OCI-LY7 (cell line): ENCODE measurements at regions not wholly inside any gene's neighbourhood (a gene's known extent, or its start where the extent isn't known, plus 50 kb on each side); places are given as distances from the start of the nearest gene placed in this dataset. TPM values are rescaled to one million over a fixed set of nuclear protein-coding genes. Genes with fewer than 3 reads are reported as not detected.
A peak's percentile ranks its signal among the peaks of the same experiment; 100 is the strongest.

Source experiments
- BruUV-seq: library from RNA; stranded (reverse); fragments of 400-500 nt; replicated peaks from 2 replicates; lab custom pipeline; 2021; lab: Mats Ljungman, UMichigan
- CTCF ChIA-PET: fragments of 300-600 bp; sonication (Branson Sonifier 250); formaldehyde crosslinking; loops from one replicate; lab custom pipeline; 2022; ENCODE audit warnings: antibody characterized with exemption; ENCODE audit not compliant: unreplicated experiment; lab: Charles Lee
- POLR2A ChIA-PET: fragments of 300-600 bp; sonication (Branson Sonifier 250); formaldehyde crosslinking; loops from one replicate; lab custom pipeline; 2022; ENCODE audit warnings: antibody characterized with exemption; lab: Charles Lee
- DNase-seq: peaks from one replicate; pipeline ENCODE4 v3.0.0-alpha.2; 2015; ENCODE audit warnings: low spot score
- H2AFZ ChIP-seq: fragments of 200-600 bp; sonication (generic), shearing (Covaris generic); 2 replicates; pipeline ENCODE4 v1.6.1; 2014; ENCODE audit warnings: mild to moderate bottlenecking, antibody characterized with exemption, low read length, moderate library complexity
- H3K27ac ChIP-seq: fragments of 200-600 bp; sonication (generic); 2 replicates; pipeline ENCODE4 v1.5.1; 2014; ENCODE audit warnings: mixed run types, low read depth, mild to moderate bottlenecking, moderate library complexity, low read length, inconsistent platforms; ENCODE audit not compliant: poor library complexity, severe bottlenecking
- H3K36me3 ChIP-seq: fragments of 200-600 bp; sonication (generic); 2 replicates; pipeline ENCODE4 v1.6.1; 2014; ENCODE audit warnings: mild to moderate bottlenecking, antibody characterized with exemption, low read length, moderate library complexity, mixed read lengths; ENCODE audit not compliant: insufficient read depth
- H3K4me1 ChIP-seq: fragments of 200-600 bp; sonication (generic); 2 replicates; pipeline ENCODE4 v1.5.1; 2014; ENCODE audit warnings: mild to moderate bottlenecking, low read length; ENCODE audit not compliant: insufficient read depth, poor library complexity, severe bottlenecking
- H3K4me2 ChIP-seq: fragments of 200-600 bp; sonication (generic); 2 replicates; pipeline ENCODE4 v1.6.1; 2014; ENCODE audit warnings: mild to moderate bottlenecking, low read length
- H3K4me3 ChIP-seq: fragments of 200-600 bp; sonication (generic); 2 replicates; pipeline ENCODE4 v1.5.1; 2014; ENCODE audit warnings: mild to moderate bottlenecking, low read depth, low read length; ENCODE audit not compliant: poor library complexity, severe bottlenecking
- H3K79me2 ChIP-seq: fragments of 200-600 bp; sonication (generic); 2 replicates; pipeline ENCODE4 v1.6.1; 2016; ENCODE audit warnings: low read depth, mild to moderate bottlenecking, low read length, moderate library complexity, mixed read lengths; ENCODE audit not compliant: insufficient read depth
- H3K9me2 ChIP-seq: fragments of 200-600 bp; sonication (generic); 2 replicates; pipeline ENCODE4 v1.6.1; 2016; ENCODE audit warnings: mild to moderate bottlenecking, low read length, mixed read lengths; ENCODE audit not compliant: insufficient read depth
- H3K9me3 ChIP-seq: fragments of 200-600 bp; sonication (generic); 2 replicates; pipeline ENCODE4 v1.6.1; 2014; ENCODE audit warnings: mild to moderate bottlenecking, mixed run types, low read length, mixed read lengths
- H4K20me1 ChIP-seq: fragments of 200-600 bp; sonication (generic); 2 replicates; pipeline ENCODE4 v1.6.1; 2014; ENCODE audit warnings: mild to moderate bottlenecking, antibody characterized with exemption, low read length, moderate library complexity, mixed read lengths; ENCODE audit not compliant: insufficient read depth
- EZH2phosphoT487 ChIP-seq: fragments of 200-600 bp; sonication (generic); IDR thresholded peaks from 2 replicates; pipeline ENCODE4 v1.6.1; 2018; ENCODE audit warnings: low read depth, borderline replicate concordance, mild to moderate bottlenecking, mixed run types, antibody characterized with exemption, low read length, moderate library complexity, mixed read lengths
- intact Hi-C: fragments of 100-400 bp; cut with micrococcal nuclease; formaldehyde crosslinking; loops from one replicate; pipeline ENCODE4 v1.10.0; 2022; ENCODE audit not compliant: unreplicated experiment
- microRNA-seq: library from miRNA; unstranded; fragments of <30 nt; microRNA quantifications from one replicate; pipeline ENCODE4 v1.2.0, GENCODE V29; 2022; ENCODE audit warnings: borderline replicate concordance
- small RNA-seq: library from RNA; depleted of rRNA; stranded (forward); fragments of <200 nt; gene quantifications from one replicate; pipeline ENCODE3, GENCODE V24; 2014
- TF ChIP-seq, protein P1 (sequence below): fragments of 200-600 bp; sonication (generic); conservative IDR thresholded peaks from 2 replicates; pipeline ENCODE4 v1.5.1; 2014; ENCODE audit warnings: mild to moderate bottlenecking, antibody characterized with exemption, low read length, moderate library complexity, mixed read lengths

DNA sequence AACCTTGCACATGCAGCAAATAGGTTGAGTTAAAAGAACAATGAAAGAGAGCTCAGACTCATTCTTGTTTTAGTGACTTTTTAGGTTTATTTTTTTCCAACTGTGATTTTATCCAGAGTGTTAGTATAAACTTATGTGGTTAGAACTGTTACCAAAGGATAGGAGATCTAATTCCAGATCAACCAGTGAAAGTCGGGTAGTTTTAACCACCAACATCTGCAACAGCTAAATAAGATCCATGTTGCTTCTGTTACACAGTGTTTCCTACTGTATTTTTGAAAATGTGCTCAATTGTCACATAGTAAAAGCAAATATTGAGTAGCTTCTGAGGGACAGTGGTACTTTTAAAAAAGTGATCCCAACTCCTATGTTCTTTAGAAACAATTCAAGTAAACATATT is 53.9 kb upstream of the ARGLU1 start:
- no peak overlapping the region for H2AFZ ChIP-seq
- POLR2A ChIA-PET = no interaction called here
- no peaks in the 10 kb centered on the region for H3K79me2 ChIP-seq
- no TSS peak for BruUV-seq
- intact Hi-C loops = no loop called here
- no peak overlapping the region for H3K27ac ChIP-seq
- no peaks in the 10 kb centered on the region for H3K36me3 ChIP-seq
- CTCF ChIA-PET = no interaction called here
- H3K9me3 ChIP-seq = no peaks in the 10 kb centered on the region
- no peaks in the 10 kb centered on the region for H3K4me1 ChIP-seq
- TF ChIP-seq, protein P1, sequence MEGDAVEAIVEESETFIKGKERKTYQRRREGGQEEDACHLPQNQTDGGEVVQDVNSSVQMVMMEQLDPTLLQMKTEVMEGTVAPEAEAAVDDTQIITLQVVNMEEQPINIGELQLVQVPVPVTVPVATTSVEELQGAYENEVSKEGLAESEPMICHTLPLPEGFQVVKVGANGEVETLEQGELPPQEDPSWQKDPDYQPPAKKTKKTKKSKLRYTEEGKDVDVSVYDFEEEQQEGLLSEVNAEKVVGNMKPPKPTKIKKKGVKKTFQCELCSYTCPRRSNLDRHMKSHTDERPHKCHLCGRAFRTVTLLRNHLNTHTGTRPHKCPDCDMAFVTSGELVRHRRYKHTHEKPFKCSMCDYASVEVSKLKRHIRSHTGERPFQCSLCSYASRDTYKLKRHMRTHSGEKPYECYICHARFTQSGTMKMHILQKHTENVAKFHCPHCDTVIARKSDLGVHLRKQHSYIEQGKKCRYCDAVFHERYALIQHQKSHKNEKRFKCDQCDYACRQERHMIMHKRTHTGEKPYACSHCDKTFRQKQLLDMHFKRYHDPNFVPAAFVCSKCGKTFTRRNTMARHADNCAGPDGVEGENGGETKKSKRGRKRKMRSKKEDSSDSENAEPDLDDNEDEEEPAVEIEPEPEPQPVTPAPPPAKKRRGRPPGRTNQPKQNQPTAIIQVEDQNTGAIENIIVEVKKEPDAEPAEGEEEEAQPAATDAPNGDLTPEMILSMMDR = no peak
- TF ChIP-seq EZH2phosphoT487 = no peak
- no peak for DNase-seq
- no peak overlapping the region for H3K4me2 ChIP-seq
- no peak overlapping the region for H3K4me3 ChIP-seq
- no peaks in the 10 kb centered on the region for H3K9me2 ChIP-seq
- H4K20me1 ChIP-seq = no peaks in the 10 kb centered on the region

DNA sequence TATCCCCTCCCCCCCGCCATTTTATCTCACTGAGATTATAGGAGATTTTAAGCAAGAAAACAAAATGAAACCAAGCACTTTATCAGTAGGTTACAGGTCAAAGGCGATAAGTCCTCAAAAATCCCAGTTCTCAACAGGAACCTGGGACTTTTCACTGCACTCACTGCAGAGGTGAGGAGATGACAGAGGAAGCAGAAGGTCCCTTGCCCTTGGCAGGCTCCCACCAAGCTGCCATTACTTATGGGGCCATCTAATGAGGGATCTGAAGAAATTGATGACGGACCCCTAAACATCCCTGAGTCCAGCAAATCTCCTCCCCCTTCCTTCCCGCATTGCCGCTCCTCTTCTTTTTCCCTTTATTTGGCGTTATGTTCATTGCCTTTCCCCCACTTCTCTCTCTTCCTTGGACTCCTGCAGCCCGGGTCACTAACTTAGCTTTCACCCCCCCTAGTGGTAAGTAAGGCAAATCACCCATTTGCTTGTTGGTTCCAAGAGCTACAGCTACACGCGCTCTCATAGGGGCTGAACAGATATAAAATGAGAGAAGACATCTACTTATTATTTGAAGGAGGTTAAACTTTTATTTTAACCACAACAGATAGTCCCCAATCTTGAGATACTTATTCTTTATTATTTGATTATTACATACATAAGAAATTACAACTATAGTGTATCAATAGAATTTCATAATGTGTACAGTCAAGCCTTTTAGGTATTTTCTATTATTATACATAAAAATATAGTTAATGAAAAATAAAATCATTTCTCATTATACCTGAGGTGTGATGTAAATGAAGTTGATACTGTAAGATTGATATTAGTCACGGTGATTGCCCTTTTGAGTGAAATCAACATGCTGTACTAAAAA is 52.0 kb upstream of the ARGLU1 start:
- Histone ChIP-seq H3K79me2 (no peaks in the 10 kb centered on the region), H3K27ac (no peak overlapping the region), H2AFZ (no peak overlapping the region), H3K36me3 (no peaks in the 10 kb centered on the region), H3K9me3 (no peaks in the 10 kb centered on the region), H3K4me1 (no peaks in the 10 kb centered on the region), H3K9me2 (no peaks in the 10 kb centered on the region), H3K4me2 (no peak overlapping the region), H3K4me3 (no peak overlapping the region), H4K20me1 (no peaks in the 10 kb centered on the region)
- ChIA-PET CTCF (interaction anchor here (0.7 kb wide), 1 partner anchor 114 kb away, joined by 3 read pairs; no protein-coding TSS in a partner anchor), POLR2A (interaction anchor here (0.7 kb wide), 2 partner anchors 294 to 1626 kb away, joined by 5 read pairs; no protein-coding TSS in a partner anchor)
- intact Hi-C loops = no loop called here
- DNase-seq = peak; percentile 45
- no peak for TF ChIP-seq EZH2phosphoT487
- TF ChIP-seq, protein P1 = peak; percentile 68
- no TSS peak for BruUV-seq

Small RNA genes in the stretch of these regions (microRNA-seq; reads per million reads assigned to microRNA genes)
- gene MIR1267 = not detected

Small RNA genes in the stretch of these regions (small RNA-seq; reads per million reads assigned to genes)
- gene MIR1267 = not detected
- gene SNORD31B = 0.94 reads per million, percentile 45 among the genes with 10 or more reads in this experiment
